ENCODE measurements at regions not wholly inside any gene's neighbourhood (a gene's known extent, or its start where the extent isn't known, plus 50 kb on each side); places are given as distances from the start of the nearest gene placed in this dataset.

DNA sequence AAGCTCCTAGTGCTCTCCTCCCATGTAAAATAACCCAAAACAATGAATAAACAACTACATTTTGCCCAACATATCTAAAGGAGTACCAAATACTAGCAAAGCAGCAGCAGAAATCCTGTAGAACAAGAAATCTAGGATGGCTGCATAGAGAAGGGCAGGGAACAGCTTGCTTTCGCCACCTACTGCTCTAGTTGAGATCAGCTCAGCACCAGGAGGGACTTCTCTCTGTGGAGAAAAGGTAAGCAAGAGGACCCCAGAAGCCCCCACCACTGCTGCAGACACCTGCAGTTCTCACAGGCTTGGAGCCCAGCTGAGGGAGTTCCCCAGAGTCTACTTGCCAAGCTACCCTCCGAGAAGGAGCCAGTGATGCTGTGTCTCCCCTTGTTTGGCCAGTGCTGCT, 243.0 kb upstream of the CHST9 start:
- no peaks in the 10 kb centered on the region for H3K36me3 Mint-ChIP-seq (ENCODE audit: unreplicated experiment)
- no peak overlapping the region for H3K4me3 Mint-ChIP-seq (ENCODE audit: unreplicated experiment)
- peaks cover 9% of the 10 kb centered on the region for H3K27me3 Mint-ChIP-seq (ENCODE audit: unreplicated experiment)
- DNase-seq (ENCODE audit: extremely low spot score, unreplicated experiment), result no peak
- H3K4me1 Mint-ChIP-seq (ENCODE audit: unreplicated experiment), result no peaks in the 10 kb centered on the region
- no peak overlapping the region for H3K27ac Mint-ChIP-seq (ENCODE audit: unreplicated experiment)
- no peaks in the 10 kb centered on the region for H3K9me3 Mint-ChIP-seq (ENCODE audit: unreplicated experiment)
- TF ChIP-seq, protein P1, sequence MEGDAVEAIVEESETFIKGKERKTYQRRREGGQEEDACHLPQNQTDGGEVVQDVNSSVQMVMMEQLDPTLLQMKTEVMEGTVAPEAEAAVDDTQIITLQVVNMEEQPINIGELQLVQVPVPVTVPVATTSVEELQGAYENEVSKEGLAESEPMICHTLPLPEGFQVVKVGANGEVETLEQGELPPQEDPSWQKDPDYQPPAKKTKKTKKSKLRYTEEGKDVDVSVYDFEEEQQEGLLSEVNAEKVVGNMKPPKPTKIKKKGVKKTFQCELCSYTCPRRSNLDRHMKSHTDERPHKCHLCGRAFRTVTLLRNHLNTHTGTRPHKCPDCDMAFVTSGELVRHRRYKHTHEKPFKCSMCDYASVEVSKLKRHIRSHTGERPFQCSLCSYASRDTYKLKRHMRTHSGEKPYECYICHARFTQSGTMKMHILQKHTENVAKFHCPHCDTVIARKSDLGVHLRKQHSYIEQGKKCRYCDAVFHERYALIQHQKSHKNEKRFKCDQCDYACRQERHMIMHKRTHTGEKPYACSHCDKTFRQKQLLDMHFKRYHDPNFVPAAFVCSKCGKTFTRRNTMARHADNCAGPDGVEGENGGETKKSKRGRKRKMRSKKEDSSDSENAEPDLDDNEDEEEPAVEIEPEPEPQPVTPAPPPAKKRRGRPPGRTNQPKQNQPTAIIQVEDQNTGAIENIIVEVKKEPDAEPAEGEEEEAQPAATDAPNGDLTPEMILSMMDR (IDR thresholded peaks at IDR 0.05), result no peak

DNA sequence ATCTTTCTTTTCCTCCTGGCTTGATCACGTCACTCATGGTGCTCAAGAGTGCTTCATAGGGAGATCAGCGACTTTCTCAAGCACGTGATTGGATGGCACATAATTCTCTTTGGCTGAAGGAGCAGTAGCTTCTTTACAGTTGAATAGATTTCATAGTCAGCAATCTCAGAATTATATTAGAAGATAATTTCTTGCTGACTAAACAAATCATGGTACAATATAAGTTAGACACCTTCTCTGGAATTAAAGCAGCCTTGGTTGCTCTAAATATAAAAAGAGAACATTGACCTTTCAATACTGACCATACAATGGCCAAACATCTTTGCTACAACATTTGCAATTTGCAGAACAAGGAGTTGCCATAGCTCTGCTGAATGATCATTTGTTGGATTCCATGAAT, 238.5 kb upstream of the CHST9 start:
- Mint-ChIP-seq H3K9me3 (ENCODE audit: unreplicated experiment) (no peaks in the 10 kb centered on the region), H3K4me1 (ENCODE audit: unreplicated experiment) (no peaks in the 10 kb centered on the region), H3K27ac (ENCODE audit: unreplicated experiment) (no peak overlapping the region), H3K4me3 (ENCODE audit: unreplicated experiment) (no peak overlapping the region), H3K36me3 (ENCODE audit: unreplicated experiment) (no peaks in the 10 kb centered on the region), H3K27me3 (ENCODE audit: unreplicated experiment) (peaks cover 6% of the 10 kb centered on the region)
- TF ChIP-seq, protein P1 (IDR thresholded peaks at IDR 0.05), result no peak
- DNase-seq (ENCODE audit: extremely low spot score, unreplicated experiment), result no peak

DNA sequence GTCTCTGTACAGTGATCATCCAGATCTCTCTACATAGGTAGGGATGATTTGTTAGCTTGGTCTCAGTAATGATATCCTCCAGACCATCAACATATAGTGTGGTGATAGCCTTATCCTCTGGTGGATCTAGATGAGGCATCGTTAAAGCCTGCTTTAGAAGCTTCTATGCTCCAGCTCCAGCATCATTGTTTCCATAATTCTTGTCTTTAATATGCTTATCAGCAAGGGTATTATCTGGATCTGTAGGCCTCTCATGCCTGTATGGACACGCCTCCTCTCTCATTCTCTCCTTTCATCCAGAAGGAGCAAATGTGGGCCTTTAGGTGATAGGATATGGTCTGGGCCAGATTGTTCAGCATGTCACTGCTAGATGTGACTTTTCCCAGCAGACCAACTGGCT, 234.5 kb upstream of the CHST9 start:
- TF ChIP-seq, protein P1 (IDR thresholded peaks at IDR 0.05), result no peak
- Mint-ChIP-seq H3K9me3 (ENCODE audit: unreplicated experiment) (no peaks in the 10 kb centered on the region), H3K27ac (ENCODE audit: unreplicated experiment) (no peak overlapping the region), H3K27me3 (ENCODE audit: unreplicated experiment) (peaks cover 2% of the 10 kb centered on the region), H3K36me3 (ENCODE audit: unreplicated experiment) (no peaks in the 10 kb centered on the region), H3K4me3 (ENCODE audit: unreplicated experiment) (no peak overlapping the region), H3K4me1 (ENCODE audit: unreplicated experiment) (no peaks in the 10 kb centered on the region)
- DNase-seq (ENCODE audit: extremely low spot score, unreplicated experiment), result no peak

DNA sequence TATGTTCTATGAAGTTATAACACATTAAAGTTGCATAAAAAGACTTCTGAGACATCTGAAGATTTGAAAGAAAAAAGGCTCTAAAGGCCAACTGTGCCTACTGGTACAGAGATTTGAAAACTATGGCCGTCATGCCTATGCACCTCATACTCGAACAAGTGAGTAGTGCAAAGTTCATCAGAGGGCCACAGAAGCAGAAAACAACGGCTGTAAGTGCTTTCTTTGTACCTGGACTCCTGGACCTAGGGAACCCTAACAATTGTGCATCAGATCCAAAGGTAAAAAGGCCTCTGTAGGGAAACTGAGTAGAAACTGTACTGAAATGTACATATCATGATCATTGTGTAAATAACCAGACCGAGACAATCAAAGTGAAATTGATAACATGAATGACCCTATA, 230.4 kb upstream of the CHST9 start:
- Mint-ChIP-seq H3K4me3 (ENCODE audit: unreplicated experiment) (no peak overlapping the region), H3K4me1 (ENCODE audit: unreplicated experiment) (peaks cover 13% of the 10 kb centered on the region), H3K27ac (ENCODE audit: unreplicated experiment) (no peak overlapping the region), H3K36me3 (ENCODE audit: unreplicated experiment) (no peaks in the 10 kb centered on the region), H3K9me3 (ENCODE audit: unreplicated experiment) (no peaks in the 10 kb centered on the region), H3K27me3 (ENCODE audit: unreplicated experiment) (peaks cover 2% of the 10 kb centered on the region)
- no peak for DNase-seq (ENCODE audit: extremely low spot score, unreplicated experiment)
- TF ChIP-seq, protein P1 (IDR thresholded peaks at IDR 0.05), result no peak

DNA sequence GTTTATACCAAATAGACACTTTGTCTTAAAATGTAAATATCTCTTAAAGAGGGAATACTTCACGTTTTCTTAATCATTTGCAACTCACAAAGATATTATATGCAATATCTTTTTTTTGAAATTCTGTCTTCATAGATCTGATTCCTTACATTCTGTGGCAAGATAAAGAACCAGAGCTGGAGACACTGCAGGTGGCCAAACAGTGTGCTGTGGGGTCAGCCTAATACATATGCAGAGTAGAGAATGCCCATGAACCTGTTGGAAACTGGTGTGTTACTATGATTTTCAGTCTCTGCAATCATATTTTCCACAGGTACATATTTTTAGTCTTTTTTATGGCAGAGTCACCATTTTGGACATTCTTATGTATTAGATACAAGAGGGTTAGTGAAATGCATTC, 229.6 kb upstream of the CHST9 start:
- peaks cover 2% of the 10 kb centered on the region for H3K27me3 Mint-ChIP-seq (ENCODE audit: unreplicated experiment)
- TF ChIP-seq, protein P1 (IDR thresholded peaks at IDR 0.05), result no peak
- H3K9me3 Mint-ChIP-seq (ENCODE audit: unreplicated experiment), result no peaks in the 10 kb centered on the region
- no peak for DNase-seq (ENCODE audit: extremely low spot score, unreplicated experiment)
- no peak overlapping the region for H3K4me3 Mint-ChIP-seq (ENCODE audit: unreplicated experiment)
- H3K36me3 Mint-ChIP-seq (ENCODE audit: unreplicated experiment), result no peaks in the 10 kb centered on the region
- peaks cover 13% of the 10 kb centered on the region for H3K4me1 Mint-ChIP-seq (ENCODE audit: unreplicated experiment)
- H3K27ac Mint-ChIP-seq (ENCODE audit: unreplicated experiment), result no peak overlapping the region

All from osteocyte (in vitro differentiated cells).